Neural progenitor cell (in vitro differentiated cells): ENCODE measurements at regions not wholly inside any gene's neighbourhood (a gene's known extent, or its start where the extent isn't known, plus 50 kb on each side); places are given as distances from the start of the nearest gene placed in this dataset.

ENCODE experiments used
- DNase-seq: peaks from one replicate; pipeline ENCODE4 v3.0.0-alpha.2; 2016; ENCODE audit warnings: low spot score
- H2AFZ ChIP-seq: fragments of 200-600 bp; sonication (generic); replicated peaks from 2 replicates; pipeline ENCODE4 v1.6.1; 2016; ENCODE audit warnings: antibody characterized with exemption
- H3F3A ChIP-seq: fragments of 200-600 bp; sonication (generic); 2 replicates; pipeline ENCODE4 v1.6.1; 2016; ENCODE audit warnings: antibody characterized with exemption, low read depth
- H3K27ac ChIP-seq: fragments of 200-600 bp; sonication (generic); 2 replicates; pipeline ENCODE4 v1.5.1; 2016; ENCODE audit warnings: mild to moderate bottlenecking
- H3K27me3 ChIP-seq: fragments of 200-600 bp; sonication (generic); 2 replicates; pipeline ENCODE4 v1.6.1; 2016; ENCODE audit warnings: mild to moderate bottlenecking, moderate library complexity
- H3K36me3 ChIP-seq: fragments of 200-600 bp; sonication (generic); 2 replicates; pipeline ENCODE4 v1.5.1; 2016
- H3K4me1 ChIP-seq: fragments of 200-600 bp; sonication (generic); 2 replicates; pipeline ENCODE4 v1.6.1; 2016; ENCODE audit warnings: mixed run types
- H3K4me2 ChIP-seq: fragments of 200-600 bp; sonication (generic); 2 replicates; pipeline ENCODE4 v1.6.1; 2016
- H3K4me3 ChIP-seq: fragments of 200-600 bp; sonication (generic); 2 replicates; pipeline ENCODE4 v1.5.1; 2016
- H3K79me2 ChIP-seq: fragments of 200-600 bp; sonication (generic); 2 replicates; pipeline ENCODE4 v1.6.1; 2016; ENCODE audit warnings: low read depth
- H3K9ac ChIP-seq: fragments of 200-600 bp; sonication (generic); 2 replicates; pipeline ENCODE4 v1.6.1; 2016
- H3K9me3 ChIP-seq: fragments of 200-600 bp; sonication (generic); 2 replicates; pipeline ENCODE4 v1.5.1; 2016; ENCODE audit warnings: low read depth
- H4K20me1 ChIP-seq: fragments of 200-600 bp; sonication (generic); 2 replicates; pipeline ENCODE4 v1.6.1; 2016; ENCODE audit warnings: low read depth
- H3K27ac Mint-ChIP-seq: 3 replicates; pipeline ENCODE4 v1.8.0; 2021; ENCODE audit warnings: mixed read lengths
- H3K27me3 Mint-ChIP-seq: 2 replicates; pipeline ENCODE4 v1.8.0; 2022; ENCODE audit warnings: low read depth, mild to moderate bottlenecking, inconsistent platforms, moderate library complexity, mixed read lengths; ENCODE audit not compliant: insufficient read depth
- H3K36me3 Mint-ChIP-seq: 3 replicates; pipeline ENCODE4 v1.8.0; 2021; ENCODE audit warnings: mixed read lengths
- H3K4me1 Mint-ChIP-seq: 3 replicates; pipeline ENCODE4 v1.8.0; 2021; ENCODE audit warnings: mixed read lengths
- H3K4me3 Mint-ChIP-seq: 3 replicates; pipeline ENCODE4 v1.8.0; 2021; ENCODE audit warnings: mild to moderate bottlenecking, moderate library complexity, mixed read lengths
- H3K9me3 Mint-ChIP-seq: 3 replicates; pipeline ENCODE4 v1.8.0; 2020; ENCODE audit warnings: mixed read lengths
- CTCF ChIP-seq: fragments of 200-600 bp; sonication (generic); IDR thresholded peaks from 2 replicates; pipeline ENCODE4 v1.5.1; 2017; ENCODE audit warnings: antibody characterized with exemption, mild to moderate bottlenecking
- EZH2 ChIP-seq: fragments of 200-600 bp; sonication (generic); IDR thresholded peaks from 2 replicates; pipeline ENCODE4 v1.6.1; 2017; ENCODE audit warnings: antibody characterized with exemption, mild to moderate bottlenecking, moderate library complexity
- EZH2phosphoT487 ChIP-seq: fragments of 200-600 bp; sonication (generic); IDR thresholded peaks from 2 replicates; pipeline ENCODE4 v1.6.1; 2017; ENCODE audit warnings: antibody characterized with exemption

GRCh38 chr2:204255071-204255470 is 290.2 kb upstream of the PARD3B start:
- H3K27me3 ChIP-seq = no peaks in the 10 kb centered on the region
- H3K79me2 ChIP-seq = no peaks in the 10 kb centered on the region
- no peaks in the 10 kb centered on the region for H3F3A ChIP-seq
- DNase-seq = no peak
- Mint-ChIP-seq H3K27me3 (peaks cover 12% of the 10 kb centered on the region), H3K4me1 (peaks cover 59% of the 10 kb centered on the region), H3K4me3 (no peak overlapping the region), H3K27ac (no peak overlapping the region), H3K36me3 (no peaks in the 10 kb centered on the region), H3K9me3 (peaks cover 2% of the 10 kb centered on the region)
- H3K27ac ChIP-seq = no peak overlapping the region
- no peak overlapping the region for H3K4me2 ChIP-seq
- no peak overlapping the region for H3K9ac ChIP-seq
- no peak for TF ChIP-seq EZH2
- TF ChIP-seq EZH2phosphoT487 = no peak
- TF ChIP-seq CTCF = no peak
- H3K36me3 ChIP-seq = no peaks in the 10 kb centered on the region
- H4K20me1 ChIP-seq = no peaks in the 10 kb centered on the region
- no peak overlapping the region for H3K4me3 ChIP-seq
- no peaks in the 10 kb centered on the region for H3K9me3 ChIP-seq
- peaks cover 8% of the 10 kb centered on the region for H3K4me1 ChIP-seq
- H2AFZ ChIP-seq = no peak overlapping the region

GRCh38 chr2:204255526-204255925 is 289.7 kb upstream of the PARD3B start:
- Histone ChIP-seq H3K79me2 (no peaks in the 10 kb centered on the region), H2AFZ (no peak overlapping the region), H3K4me1 (peaks cover 11% of the 10 kb centered on the region), H4K20me1 (no peaks in the 10 kb centered on the region), H3K36me3 (no peaks in the 10 kb centered on the region), H3K4me3 (no peak overlapping the region), H3K9ac (no peak overlapping the region), H3K27me3 (no peaks in the 10 kb centered on the region), H3F3A (peaks cover 2% of the 10 kb centered on the region), H3K9me3 (no peaks in the 10 kb centered on the region), H3K4me2 (no peak overlapping the region), H3K27ac (no peak overlapping the region)
- TF ChIP-seq EZH2phosphoT487 (no peak), CTCF (no peak), EZH2 (no peak)
- Mint-ChIP-seq H3K9me3 (peaks cover 2% of the 10 kb centered on the region), H3K27me3 (peaks cover 12% of the 10 kb centered on the region), H3K27ac (no peak overlapping the region), H3K4me3 (no peak overlapping the region), H3K36me3 (no peaks in the 10 kb centered on the region), H3K4me1 (peaks cover 63% of the 10 kb centered on the region)
- DNase-seq = no peak

GRCh38 chr2:204257781-204258180 is 287.5 kb upstream of the PARD3B start:
- DNase-seq = no peak
- Histone ChIP-seq H3K4me3 (no peak overlapping the region), H3K4me1 (peaks cover 25% of the 10 kb centered on the region), H3K36me3 (no peaks in the 10 kb centered on the region), H3K27me3 (no peaks in the 10 kb centered on the region), H3K9ac (no peak overlapping the region), H3F3A (peaks cover 15% of the 10 kb centered on the region), H3K79me2 (no peaks in the 10 kb centered on the region), H3K4me2 (no peak overlapping the region), H4K20me1 (no peaks in the 10 kb centered on the region), H3K27ac (no peak overlapping the region), H3K9me3 (no peaks in the 10 kb centered on the region), H2AFZ (no peak overlapping the region)
- H3K9me3 Mint-ChIP-seq = no peaks in the 10 kb centered on the region
- TF ChIP-seq EZH2phosphoT487 = no peak
- TF ChIP-seq CTCF = no peak
- no peak for TF ChIP-seq EZH2
- peaks cover 71% of the 10 kb centered on the region for H3K4me1 Mint-ChIP-seq
- no peaks in the 10 kb centered on the region for H3K36me3 Mint-ChIP-seq
- H3K27me3 Mint-ChIP-seq = peaks cover 13% of the 10 kb centered on the region
- H3K27ac Mint-ChIP-seq = no peak overlapping the region
- no peak overlapping the region for H3K4me3 Mint-ChIP-seq

- Histone ChIP-seq H3K4me2 (no peak overlapping the region), H4K20me1 (no peaks in the 10 kb centered on the region), H3F3A (peaks cover 23% of the 10 kb centered on the region), H2AFZ (no peak overlapping the region), H3K4me3 (no peak overlapping the region), H3K9ac (no peak overlapping the region), H3K79me2 (no peaks in the 10 kb centered on the region), H3K36me3 (no peaks in the 10 kb centered on the region), H3K27ac (no peak overlapping the region), H3K27me3 (no peaks in the 10 kb centered on the region), H3K9me3 (no peaks in the 10 kb centered on the region), H3K4me1 (peaks cover 29% of the 10 kb centered on the region)
- Mint-ChIP-seq H3K4me3 (no peak overlapping the region), H3K4me1 (peaks cover 77% of the 10 kb centered on the region), H3K9me3 (no peaks in the 10 kb centered on the region), H3K36me3 (no peaks in the 10 kb centered on the region), H3K27me3 (peaks cover 15% of the 10 kb centered on the region), H3K27ac (peak overlapping the region; percentile 74)
- no peak for DNase-seq
- TF ChIP-seq EZH2phosphoT487 (no peak), EZH2 (no peak), CTCF (no peak)
Observed at GRCh38 chr2:204258890-204259289, 286.4 kb upstream of the PARD3B start.
